ENCODE measurements at regions not wholly inside any gene's neighbourhood (a gene's known extent, or its start where the extent isn't known, plus 50 kb on each side); places are given as distances from the start of the nearest gene placed in this dataset.

DNA sequence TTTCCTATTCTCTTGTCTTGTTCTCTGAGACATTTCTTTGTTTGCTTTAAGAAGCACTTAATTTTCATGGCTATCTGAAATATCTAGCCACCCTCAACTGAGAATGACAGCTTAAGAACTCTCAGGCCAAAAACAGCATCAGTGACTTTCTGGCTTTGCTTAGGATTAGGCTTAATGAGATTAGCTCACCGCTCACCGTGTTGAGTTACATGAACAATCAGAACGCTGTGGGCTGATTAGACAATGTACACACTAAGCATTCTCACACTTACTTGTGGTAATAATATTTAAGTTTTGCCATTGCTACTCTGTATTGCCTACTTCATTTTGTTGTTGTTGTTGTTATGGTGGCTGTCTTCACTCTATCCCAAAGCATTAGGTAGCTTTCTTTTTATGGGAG lies 1283.6 kb downstream of the UQCRFS1 start:
- Histone ChIP-seq H3K4me1 (no peaks in the 10 kb centered on the region), H3K36me3 (no peaks in the 10 kb centered on the region), H3K9me3 (no peaks in the 10 kb centered on the region), H3K4me3 (no peak overlapping the region), H3K27me3 (peaks cover 0 to 12% (median 0%) of the 10 kb centered on the region in 9 donors), H3K27ac (no peak overlapping the region)
- intact Hi-C loops (cut with DNase I), result no loop called here
- TF ChIP-seq POLR2A (IDR thresholded peaks at IDR 0.05), result no peak
- TF ChIP-seq, protein P1, sequence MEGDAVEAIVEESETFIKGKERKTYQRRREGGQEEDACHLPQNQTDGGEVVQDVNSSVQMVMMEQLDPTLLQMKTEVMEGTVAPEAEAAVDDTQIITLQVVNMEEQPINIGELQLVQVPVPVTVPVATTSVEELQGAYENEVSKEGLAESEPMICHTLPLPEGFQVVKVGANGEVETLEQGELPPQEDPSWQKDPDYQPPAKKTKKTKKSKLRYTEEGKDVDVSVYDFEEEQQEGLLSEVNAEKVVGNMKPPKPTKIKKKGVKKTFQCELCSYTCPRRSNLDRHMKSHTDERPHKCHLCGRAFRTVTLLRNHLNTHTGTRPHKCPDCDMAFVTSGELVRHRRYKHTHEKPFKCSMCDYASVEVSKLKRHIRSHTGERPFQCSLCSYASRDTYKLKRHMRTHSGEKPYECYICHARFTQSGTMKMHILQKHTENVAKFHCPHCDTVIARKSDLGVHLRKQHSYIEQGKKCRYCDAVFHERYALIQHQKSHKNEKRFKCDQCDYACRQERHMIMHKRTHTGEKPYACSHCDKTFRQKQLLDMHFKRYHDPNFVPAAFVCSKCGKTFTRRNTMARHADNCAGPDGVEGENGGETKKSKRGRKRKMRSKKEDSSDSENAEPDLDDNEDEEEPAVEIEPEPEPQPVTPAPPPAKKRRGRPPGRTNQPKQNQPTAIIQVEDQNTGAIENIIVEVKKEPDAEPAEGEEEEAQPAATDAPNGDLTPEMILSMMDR (IDR thresholded peaks at IDR 0.05), result no peak
- DNase-seq (no peak), ATAC-seq (no peak)
- 53 to 72% (median 65%) methylated on average over 3 of the region's 3 CpGs for WGBS, 4 donors

DNA sequence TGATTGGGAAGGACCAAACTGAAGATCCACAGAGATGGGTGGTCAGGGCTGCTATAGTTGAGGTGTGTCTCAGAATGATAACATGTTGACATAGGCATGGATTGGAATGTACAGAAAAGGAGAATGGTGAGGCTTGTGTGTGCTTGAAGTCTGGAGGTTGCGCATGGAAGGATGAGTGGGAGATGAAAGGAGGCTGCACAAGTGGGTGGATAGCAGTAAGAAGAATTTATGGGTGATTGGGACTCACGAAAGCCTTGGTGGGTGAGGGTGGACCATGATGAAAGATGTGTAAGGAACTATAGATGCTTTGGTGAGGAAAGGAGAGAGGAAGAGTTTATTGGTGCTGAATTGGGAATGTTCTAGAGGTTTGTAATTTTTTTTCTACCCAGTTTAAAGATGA lies 1287.7 kb downstream of the UQCRFS1 start:
- Histone ChIP-seq H3K27me3 (peaks cover 0 to 12% (median 0%) of the 10 kb centered on the region in 9 donors), H3K27ac (no peak overlapping the region), H3K4me1 (no peaks in the 10 kb centered on the region), H3K4me3 (no peak overlapping the region), H3K36me3 (no peaks in the 10 kb centered on the region), H3K9me3 (no peaks in the 10 kb centered on the region)
- no peak for ATAC-seq
- 54 to 72% (median 61%) methylated on average over 2 of the region's 2 CpGs for WGBS, 4 donors
- TF ChIP-seq, protein P1 (IDR thresholded peaks at IDR 0.05), result no peak
- no peak for TF ChIP-seq POLR2A (IDR thresholded peaks at IDR 0.05)
- intact Hi-C loops (cut with DNase I), result no loop called here
- no peak for DNase-seq

DNA sequence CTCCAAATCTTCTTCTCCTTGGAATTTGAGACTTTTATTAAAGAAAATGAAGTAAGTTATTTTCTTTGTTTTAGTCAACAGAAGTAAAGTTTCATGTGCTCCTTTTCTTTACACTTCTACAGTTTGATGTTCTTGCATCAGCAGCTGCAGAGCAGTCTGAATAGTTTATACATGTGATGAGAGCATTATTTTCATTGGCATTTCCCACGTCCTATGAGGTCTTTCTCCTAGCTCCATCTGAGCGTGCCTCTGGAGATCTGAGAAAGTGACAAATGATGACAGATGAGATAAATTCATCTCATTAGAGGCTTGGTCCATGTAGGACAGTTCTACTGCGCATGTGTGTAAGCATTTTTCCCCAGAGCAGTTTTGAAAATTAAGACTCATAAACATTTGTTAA lies 1290.0 kb downstream of the UQCRFS1 start:
- Histone ChIP-seq H3K27ac (no peak overlapping the region), H3K9me3 (no peaks in the 10 kb centered on the region), H3K27me3 (peaks cover 0 to 8% (median 0%) of the 10 kb centered on the region in 9 donors), H3K36me3 (no peaks in the 10 kb centered on the region), H3K4me3 (no peak overlapping the region), H3K4me1 (no peaks in the 10 kb centered on the region)
- TF ChIP-seq, protein P1 (IDR thresholded peaks at IDR 0.05), result no peak
- no peak for TF ChIP-seq POLR2A (IDR thresholded peaks at IDR 0.05)
- intact Hi-C loops (cut with DNase I), result no loop called here
- 36 to 56% (median 47%) methylated on average over 3 of the region's 3 CpGs for WGBS, 4 donors
- ATAC-seq, result no peak
- DNase-seq, result no peak

DNA sequence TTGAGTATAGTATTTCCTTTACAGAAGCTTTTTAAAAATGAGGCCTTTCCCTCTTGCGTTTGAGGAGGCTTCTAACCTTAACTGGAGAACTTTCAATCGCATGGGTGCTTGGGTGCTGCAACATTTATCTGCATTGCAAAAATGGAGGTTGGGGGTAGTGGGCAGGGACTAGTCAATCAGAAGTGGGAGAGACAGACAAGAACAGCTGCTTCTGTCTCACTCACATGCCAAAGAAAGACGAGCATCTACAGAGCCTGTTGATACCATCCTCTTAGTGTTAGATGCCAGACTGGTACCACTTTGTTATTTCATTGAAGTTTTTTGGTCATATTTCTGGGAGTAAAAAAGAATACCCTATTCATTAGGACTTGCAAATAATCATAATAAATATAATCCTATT lies 1292.2 kb downstream of the UQCRFS1 start:
- ATAC-seq (no peak), DNase-seq (no peak)
- intact Hi-C loops (cut with DNase I), result no loop called here
- H3K27ac ChIP-seq, result no peak overlapping the region
- no peaks in the 10 kb centered on the region for H3K36me3 ChIP-seq
- no peaks in the 10 kb centered on the region for H3K4me1 ChIP-seq
- no peak overlapping the region for H3K4me3 ChIP-seq
- WGBS, 4 donors, result 55 to 70% (median 62%) methylated on average over 3 of the region's 3 CpGs
- no peak for TF ChIP-seq POLR2A (IDR thresholded peaks at IDR 0.05)
- TF ChIP-seq, protein P1 (IDR thresholded peaks at IDR 0.05), result no peak
- H3K27me3 ChIP-seq, result peaks cover 0 to 4% (median 0%) of the 10 kb centered on the region in 9 donors
- no peaks in the 10 kb centered on the region for H3K9me3 ChIP-seq

All from heart left ventricle (tissue), 16 donors.